ENCODE measurements at regions not wholly inside any gene's neighbourhood (a gene's known extent, or its start where the extent isn't known, plus 50 kb on each side); places are given as distances from the start of the nearest gene placed in this dataset.

GRCh38 chr20:22842793-22843192, 192.3 kb upstream of the SSTR4 start:
- no peaks in the 10 kb centered on the region for H3K9me3 ChIP-seq (ENCODE audit: low read length)
- TF ChIP-seq SMC3 (conservative IDR thresholded peaks at IDR 0.05; ENCODE audit: poor library complexity), result no peak
- TF ChIP-seq MXI1 (conservative IDR thresholded peaks at IDR 0.05; ENCODE audit: poor library complexity, severe bottlenecking), result no peak
- TF ChIP-seq POLR2AphosphoS5 (IDR thresholded peaks at IDR 0.05), result no peak
- no peak for TF ChIP-seq EZH2 (IDR thresholded peaks at IDR 0.05; ENCODE audit: borderline replicate concordance, insufficient read depth, low read length, poor library complexity, severe bottlenecking)
- TF ChIP-seq EP300 (conservative IDR thresholded peaks at IDR 0.05; ENCODE audit: poor library complexity, severe bottlenecking), result no peak
- H3K9me2 ChIP-seq (ENCODE audit: insufficient read depth, low read length), result no peaks in the 10 kb centered on the region
- no peaks in the 10 kb centered on the region for H3F3A ChIP-seq (ENCODE audit: insufficient read depth, low read length, poor library complexity, severe bottlenecking)
- no peak overlapping the region for H3K9ac ChIP-seq (ENCODE audit: low read length)
- no peak overlapping the region for H3K4me2 ChIP-seq (ENCODE audit: low read length)
- no peak overlapping the region for H3K4me3 ChIP-seq (ENCODE audit: low read length)
- H3K79me2 ChIP-seq (replicated peaks; ENCODE audit: insufficient read depth, low read length), result no peaks in the 10 kb centered on the region
- H3K27me3 ChIP-seq (ENCODE audit: insufficient read depth, low read depth, low read length), result no peaks in the 10 kb centered on the region
- H3K36me3 ChIP-seq (ENCODE audit: insufficient read depth, low read length), result no peaks in the 10 kb centered on the region
- H3K27ac ChIP-seq (ENCODE audit: low read length), result no peak overlapping the region
- no peaks in the 10 kb centered on the region for H4K20me1 ChIP-seq (ENCODE audit: insufficient read depth)
- no peak overlapping the region for H2AFZ ChIP-seq (ENCODE audit: low read depth, low read length)

DNA sequence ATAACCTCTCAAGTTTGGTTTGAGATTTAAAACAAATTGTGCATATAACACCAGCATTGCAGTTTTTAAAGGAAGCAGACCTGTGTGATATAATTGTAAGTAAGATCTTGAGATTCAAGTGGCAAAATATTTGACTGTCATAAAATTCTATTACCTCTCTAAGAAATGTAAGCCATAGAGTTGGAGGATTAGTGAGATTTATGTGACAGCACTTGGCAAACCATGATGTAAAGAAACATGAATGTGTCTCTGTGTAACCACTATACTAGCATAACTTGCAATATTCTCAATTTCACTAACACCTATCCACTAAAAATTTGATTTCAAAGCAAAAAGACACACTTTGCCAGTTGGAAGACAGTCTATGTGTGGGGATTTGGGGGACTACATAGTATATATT, 190.2 kb upstream of the SSTR4 start:
- no peak overlapping the region for H3K4me2 ChIP-seq (ENCODE audit: low read length)

More for the DNA sequence above, 190.2 kb upstream of the SSTR4 start:
- H4K20me1 ChIP-seq (ENCODE audit: insufficient read depth), result no peaks in the 10 kb centered on the region
- H3K9ac ChIP-seq (ENCODE audit: low read length), result no peak overlapping the region
- H3K27ac ChIP-seq (ENCODE audit: low read length), result no peak overlapping the region
- no peaks in the 10 kb centered on the region for H3K79me2 ChIP-seq (replicated peaks; ENCODE audit: insufficient read depth, low read length)
- no peaks in the 10 kb centered on the region for H3K9me2 ChIP-seq (ENCODE audit: insufficient read depth, low read length)
- H3K36me3 ChIP-seq (ENCODE audit: insufficient read depth, low read length), result no peaks in the 10 kb centered on the region
- no peaks in the 10 kb centered on the region for H3K9me3 ChIP-seq (ENCODE audit: low read length)
- H2AFZ ChIP-seq (ENCODE audit: low read depth, low read length), result no peak overlapping the region
- no peaks in the 10 kb centered on the region for H3F3A ChIP-seq (ENCODE audit: insufficient read depth, low read length, poor library complexity, severe bottlenecking)
- H3K27me3 ChIP-seq (ENCODE audit: insufficient read depth, low read depth, low read length), result no peaks in the 10 kb centered on the region
- TF ChIP-seq POLR2AphosphoS5 (IDR thresholded peaks at IDR 0.05) (no peak), EZH2 (IDR thresholded peaks at IDR 0.05; ENCODE audit: borderline replicate concordance, insufficient read depth, low read length, poor library complexity, severe bottlenecking) (no peak), RAD21 (conservative IDR thresholded peaks at IDR 0.05) (no peak), EP300 (conservative IDR thresholded peaks at IDR 0.05; ENCODE audit: poor library complexity, severe bottlenecking) (no peak), SMC3 (conservative IDR thresholded peaks at IDR 0.05; ENCODE audit: poor library complexity) (no peak), TAF1 (IDR thresholded peaks at IDR 0.05; ENCODE audit: low read depth) (no peak), MXI1 (conservative IDR thresholded peaks at IDR 0.05; ENCODE audit: poor library complexity, severe bottlenecking) (no peak)
- TF ChIP-seq, protein P1, sequence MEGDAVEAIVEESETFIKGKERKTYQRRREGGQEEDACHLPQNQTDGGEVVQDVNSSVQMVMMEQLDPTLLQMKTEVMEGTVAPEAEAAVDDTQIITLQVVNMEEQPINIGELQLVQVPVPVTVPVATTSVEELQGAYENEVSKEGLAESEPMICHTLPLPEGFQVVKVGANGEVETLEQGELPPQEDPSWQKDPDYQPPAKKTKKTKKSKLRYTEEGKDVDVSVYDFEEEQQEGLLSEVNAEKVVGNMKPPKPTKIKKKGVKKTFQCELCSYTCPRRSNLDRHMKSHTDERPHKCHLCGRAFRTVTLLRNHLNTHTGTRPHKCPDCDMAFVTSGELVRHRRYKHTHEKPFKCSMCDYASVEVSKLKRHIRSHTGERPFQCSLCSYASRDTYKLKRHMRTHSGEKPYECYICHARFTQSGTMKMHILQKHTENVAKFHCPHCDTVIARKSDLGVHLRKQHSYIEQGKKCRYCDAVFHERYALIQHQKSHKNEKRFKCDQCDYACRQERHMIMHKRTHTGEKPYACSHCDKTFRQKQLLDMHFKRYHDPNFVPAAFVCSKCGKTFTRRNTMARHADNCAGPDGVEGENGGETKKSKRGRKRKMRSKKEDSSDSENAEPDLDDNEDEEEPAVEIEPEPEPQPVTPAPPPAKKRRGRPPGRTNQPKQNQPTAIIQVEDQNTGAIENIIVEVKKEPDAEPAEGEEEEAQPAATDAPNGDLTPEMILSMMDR (IDR thresholded peaks at IDR 0.05; ENCODE audit: poor library complexity, severe bottlenecking), result no peak
- TF ChIP-seq, protein P2, sequence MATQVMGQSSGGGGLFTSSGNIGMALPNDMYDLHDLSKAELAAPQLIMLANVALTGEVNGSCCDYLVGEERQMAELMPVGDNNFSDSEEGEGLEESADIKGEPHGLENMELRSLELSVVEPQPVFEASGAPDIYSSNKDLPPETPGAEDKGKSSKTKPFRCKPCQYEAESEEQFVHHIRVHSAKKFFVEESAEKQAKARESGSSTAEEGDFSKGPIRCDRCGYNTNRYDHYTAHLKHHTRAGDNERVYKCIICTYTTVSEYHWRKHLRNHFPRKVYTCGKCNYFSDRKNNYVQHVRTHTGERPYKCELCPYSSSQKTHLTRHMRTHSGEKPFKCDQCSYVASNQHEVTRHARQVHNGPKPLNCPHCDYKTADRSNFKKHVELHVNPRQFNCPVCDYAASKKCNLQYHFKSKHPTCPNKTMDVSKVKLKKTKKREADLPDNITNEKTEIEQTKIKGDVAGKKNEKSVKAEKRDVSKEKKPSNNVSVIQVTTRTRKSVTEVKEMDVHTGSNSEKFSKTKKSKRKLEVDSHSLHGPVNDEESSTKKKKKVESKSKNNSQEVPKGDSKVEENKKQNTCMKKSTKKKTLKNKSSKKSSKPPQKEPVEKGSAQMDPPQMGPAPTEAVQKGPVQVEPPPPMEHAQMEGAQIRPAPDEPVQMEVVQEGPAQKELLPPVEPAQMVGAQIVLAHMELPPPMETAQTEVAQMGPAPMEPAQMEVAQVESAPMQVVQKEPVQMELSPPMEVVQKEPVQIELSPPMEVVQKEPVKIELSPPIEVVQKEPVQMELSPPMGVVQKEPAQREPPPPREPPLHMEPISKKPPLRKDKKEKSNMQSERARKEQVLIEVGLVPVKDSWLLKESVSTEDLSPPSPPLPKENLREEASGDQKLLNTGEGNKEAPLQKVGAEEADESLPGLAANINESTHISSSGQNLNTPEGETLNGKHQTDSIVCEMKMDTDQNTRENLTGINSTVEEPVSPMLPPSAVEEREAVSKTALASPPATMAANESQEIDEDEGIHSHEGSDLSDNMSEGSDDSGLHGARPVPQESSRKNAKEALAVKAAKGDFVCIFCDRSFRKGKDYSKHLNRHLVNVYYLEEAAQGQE (IDR thresholded peaks at IDR 0.05; ENCODE audit: borderline replicate concordance), result no peak
- no peak overlapping the region for H3K4me3 ChIP-seq (ENCODE audit: low read length)

All from neural cell (in vitro differentiated cells).